AG10803 (cell line): ENCODE measurements at regions not wholly inside any gene's neighbourhood (a gene's known extent, or its start where the extent isn't known, plus 50 kb on each side); places are given as distances from the start of the nearest gene placed in this dataset.

ENCODE experiments used
- DNase-seq: peaks from one replicate; pipeline ENCODE4 v3.0.0; 2010; ENCODE audit warnings: low read depth
- H3K4me3 ChIP-seq: 2 replicates; pipeline ENCODE4 v1.5.1; 2011; ENCODE audit warnings: mild to moderate bottlenecking, low read length, control low read depth
- CTCF ChIP-seq: conservative IDR thresholded peaks from 2 replicates; pipeline ENCODE4 v1.5.1; 2011; ENCODE audit warnings: mild to moderate bottlenecking, low read length, control low read depth, inconsistent platforms

- no peak for TF ChIP-seq CTCF
- no peak for DNase-seq
- H3K4me3 ChIP-seq: no peak overlapping the region
These were observed 239.5 kb upstream of the PITRM1 start for GRCh38 chr10:3412071-3412582.

- no peak overlapping the region for H3K4me3 ChIP-seq
- DNase-seq: no peak
- TF ChIP-seq CTCF: no peak
These were observed 238.5 kb upstream of the PITRM1 start for GRCh38 chr10:3411044-3411443.

GRCh38 chr10:3409928-3410327 is 237.3 kb upstream of the PITRM1 start:
- no peak for TF ChIP-seq CTCF
- DNase-seq: no peak
- no peak overlapping the region for H3K4me3 ChIP-seq

- no peak overlapping the region for H3K4me3 ChIP-seq
- no peak for DNase-seq
- no peak for TF ChIP-seq CTCF
These were observed 236.2 kb upstream of the PITRM1 start for GRCh38 chr10:3408603-3409365.

GRCh38 chr10:3407208-3407607 is 234.6 kb upstream of the PITRM1 start:
- H3K4me3 ChIP-seq: no peak overlapping the region
- no peak for TF ChIP-seq CTCF
- no peak for DNase-seq

- no peak for DNase-seq
- H3K4me3 ChIP-seq: no peak overlapping the region
- TF ChIP-seq CTCF: no peak
These were observed 234.0 kb upstream of the PITRM1 start for GRCh38 chr10:3406556-3406955.

GRCh38 chr10:3404381-3404780 is 231.8 kb upstream of the PITRM1 start:
- DNase-seq: no peak
- no peak for TF ChIP-seq CTCF
- no peak overlapping the region for H3K4me3 ChIP-seq
